SK-N-SH (cell line): ENCODE measurements at regions not wholly inside any gene's neighbourhood (a gene's known extent, or its start where the extent isn't known, plus 50 kb on each side); places are given as distances from the start of the nearest gene placed in this dataset.

Experiments
- CTCF ChIA-PET: fragments of 300-600, 350-600 bp; formaldehyde crosslinking; extraction: SDS; loops from one replicate; lab custom pipeline; 2021; lab: Yijun Ruan, JAX
- POLR2A ChIA-PET: fragments of 350-600 bp; sonication (Branson Sonifier 250); formaldehyde crosslinking; extraction: SDS; loops from one replicate; lab custom pipeline; 2020; ENCODE audit warnings: antibody characterized with exemption, inconsistent platforms; lab: Yijun Ruan, JAX
- DNase-seq: peaks from one replicate; pipeline ENCODE4 v3.0.0; 2012
- H2AFZ ChIP-seq: fragments of 200-600 bp; sonication (generic); 2 replicates; pipeline ENCODE4 v1.8.1; 2016; ENCODE audit warnings: antibody characterized with exemption, mild to moderate bottlenecking, low read depth
- H3F3A ChIP-seq: fragments of 200-600 bp; sonication (generic); replicated peaks from 2 replicates; pipeline ENCODE3; 2016; ENCODE audit warnings: antibody characterized with exemption, mild to moderate bottlenecking; ENCODE audit not compliant: insufficient read depth
- H3K27ac ChIP-seq, 2 experiments: fragments of 200-500 bp in 1 of 2; fragments of 200-600 bp in 1 of 2; sonication (Bioruptor generic) in 1 of 2; sonication (generic), shearing (Covaris generic) in 1 of 2; 2 replicates each; pipeline versions ENCODE4 v1.5.1 to v1.6.1; 2014 to 2016; ENCODE audit warnings: low read depth in 2 of 2, inconsistent platforms in 1 of 2, low read length in 1 of 2, mild to moderate bottlenecking in 1 of 2, mixed read lengths in 1 of 2
- H3K27me3 ChIP-seq: fragments of 200-600 bp; sonication (generic), shearing (Covaris generic); 2 replicates; pipeline ENCODE4 v1.6.1; 2016; ENCODE audit warnings: mixed run types; ENCODE audit not compliant: insufficient read depth
- H3K36me3 ChIP-seq, 2 experiments: fragments of 200-500 bp in 1 of 2; fragments of 200-600 bp in 1 of 2; sonication (Bioruptor generic) in 1 of 2; sonication (generic) in 1 of 2; replicated peaks in 1 of 2; 2 replicates each; pipeline versions ENCODE3 to v1.5.1; 2014 to 2016; ENCODE audit warnings: low read length in 1 of 2, mild to moderate bottlenecking in 1 of 2; ENCODE audit not compliant: insufficient read depth in 2 of 2, control insufficient read depth in 1 of 2
- H3K4me1 ChIP-seq, 2 experiments: fragments of 200-500 bp in 1 of 2; fragments of 200-600 bp in 1 of 2; sonication (Bioruptor generic) in 1 of 2; sonication (generic), shearing (Covaris generic) in 1 of 2; 2 replicates each; pipeline versions ENCODE4 v1.5.1 to v1.6.1; 2014 to 2016; ENCODE audit warnings: low read depth in 1 of 2, low read length in 1 of 2, mixed run types in 1 of 2; ENCODE audit not compliant: insufficient read depth in 2 of 2, control insufficient read depth in 1 of 2
- H3K4me2 ChIP-seq: fragments of 200-600 bp; sonication (generic), shearing (Covaris generic); 2 replicates; pipeline ENCODE4 v1.6.1; 2017; ENCODE audit warnings: mixed run types
- H3K4me3 ChIP-seq, 2 experiments: fragments of 200-500 bp in 1 of 2; fragments of 200-600 bp in 1 of 2; sonication (Bioruptor generic) in 1 of 2; sonication (generic), shearing (Covaris generic) in 1 of 2; 2 replicates each; pipeline versions ENCODE4 v1.5.1 to v1.8.1; 2014 to 2016; ENCODE audit warnings: low read depth in 2 of 2, inconsistent platforms in 1 of 2, low read length in 1 of 2, mild to moderate bottlenecking in 1 of 2, mixed read lengths in 1 of 2, moderate library complexity in 1 of 2
- H3K79me2 ChIP-seq: fragments of 200-600 bp; sonication (generic); 2 replicates; pipeline ENCODE4 v1.8.1; 2017; ENCODE audit warnings: mild to moderate bottlenecking; ENCODE audit not compliant: insufficient read depth
- H3K9ac ChIP-seq: fragments of 200-600 bp; sonication (generic); 2 replicates; pipeline ENCODE4 v1.6.1; 2017; ENCODE audit warnings: mixed run types
- H3K9me2 ChIP-seq: fragments of 200-600 bp; sonication (generic); 2 replicates; pipeline ENCODE4 v1.6.1; 2017; ENCODE audit warnings: mixed run types
- H3K9me3 ChIP-seq: fragments of 200-600 bp; sonication (generic); 2 replicates; pipeline ENCODE4 v1.6.1; 2017; ENCODE audit warnings: mixed run types, mild to moderate bottlenecking, moderate library complexity
- H4K20me1 ChIP-seq: fragments of 200-600 bp; sonication (generic); 2 replicates; pipeline ENCODE4 v1.6.1; 2017; ENCODE audit warnings: mild to moderate bottlenecking, mixed run types; ENCODE audit not compliant: insufficient read depth
- CHD2 ChIP-seq: fragments of 150-350 bp; IDR thresholded peaks from 2 replicates; pipeline ENCODE4 v1.6.1; 2018; ENCODE audit warnings: low read length; ENCODE audit not compliant: partially characterized antibody
- RAD21 ChIP-seq: IDR thresholded peaks from 2 replicates; pipeline ENCODE4 v1.6.1; 2012; ENCODE audit warnings: mild to moderate bottlenecking, low read length
- SIN3A ChIP-seq: IDR thresholded peaks from 2 replicates; pipeline ENCODE4 v1.6.1; 2012; ENCODE audit warnings: low read depth, mild to moderate bottlenecking, low read length, moderate library complexity, borderline replicate concordance
- TEAD4 ChIP-seq: IDR thresholded peaks from 2 replicates; pipeline ENCODE4 v1.4.0; 2012; ENCODE audit warnings: mild to moderate bottlenecking, borderline replicate concordance; ENCODE audit not compliant: insufficient read depth
- YY1 ChIP-seq: IDR thresholded peaks from 2 replicates; pipeline ENCODE4 v1.4.0; 2012; ENCODE audit warnings: low read depth, mild to moderate bottlenecking
- WGBS: methylation state at CpG from one replicate; pipeline ENCODE4 v1.1.6; 2017; ENCODE audit warnings: low lambda C conversion rate; 5-methylcytosine and 5-hydroxymethylcytosine counted together
- TF ChIP-seq, protein P1 (sequence below): IDR thresholded peaks from 2 replicates; pipeline ENCODE4 v1.4.0; 2012; ENCODE audit warnings: low read depth, borderline replicate concordance
- TF ChIP-seq, protein P2 (sequence below): fragments of 150-350 bp; IDR thresholded peaks from 2 replicates; pipeline ENCODE4 v1.6.1; 2016; ENCODE audit warnings: mild to moderate bottlenecking, low read depth, low read length

DNA sequence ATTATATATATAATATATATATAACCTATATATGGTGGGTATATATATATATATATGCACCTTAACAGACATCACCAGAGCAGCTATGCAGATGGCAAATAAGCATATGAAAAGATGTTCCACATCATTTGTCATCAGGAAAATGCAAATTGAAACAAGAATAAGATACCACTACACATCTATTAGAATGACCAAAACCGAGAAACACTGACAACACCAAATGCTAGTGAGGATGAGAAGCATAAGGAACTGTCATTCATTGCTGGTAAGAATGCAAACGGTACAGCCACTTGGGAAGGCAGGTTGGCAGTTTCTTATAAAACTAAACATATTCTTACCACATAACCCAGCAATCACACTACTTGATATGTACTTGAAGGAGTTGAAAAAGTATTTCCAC, 219.8 kb upstream of the PRMT6 start:
- POLR2A ChIA-PET, result no interaction called here

DNA sequence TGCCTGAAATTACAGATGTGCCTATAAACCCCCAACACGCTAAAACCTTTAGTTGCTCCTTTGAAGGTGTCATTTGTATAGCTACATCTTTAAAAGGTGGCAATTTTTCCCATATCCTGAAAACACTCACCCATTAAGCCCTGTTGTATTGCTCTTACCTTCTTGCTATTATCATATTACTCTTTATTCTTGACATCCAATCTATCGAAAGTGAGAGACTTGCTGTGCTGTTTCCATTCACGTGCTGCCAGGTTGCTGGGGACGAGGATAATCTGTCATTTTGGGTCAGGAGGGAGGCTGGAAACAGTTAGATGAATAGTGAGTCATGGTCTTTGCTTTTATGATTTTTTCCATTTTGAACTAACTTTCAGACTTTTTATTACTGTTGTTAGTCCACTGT, 213.0 kb upstream of the PRMT6 start:
- Histone ChIP-seq H3K9ac (no peak overlapping the region), H3K36me3 (no peaks in the 10 kb centered on the region), H3K4me3 (no peak overlapping the region), H3K27me3 (no peaks in the 10 kb centered on the region), H3K4me1 (no peaks in the 10 kb centered on the region)
- WGBS, result 18% methylated on average over 4 of the region's 4 CpGs
- DNase-seq, result no peak
- CTCF ChIA-PET, result no interaction called here
- TF ChIP-seq CHD2 (no peak), RAD21 (no peak), TEAD4 (no peak), SIN3A (no peak)
- TF ChIP-seq, protein P1, sequence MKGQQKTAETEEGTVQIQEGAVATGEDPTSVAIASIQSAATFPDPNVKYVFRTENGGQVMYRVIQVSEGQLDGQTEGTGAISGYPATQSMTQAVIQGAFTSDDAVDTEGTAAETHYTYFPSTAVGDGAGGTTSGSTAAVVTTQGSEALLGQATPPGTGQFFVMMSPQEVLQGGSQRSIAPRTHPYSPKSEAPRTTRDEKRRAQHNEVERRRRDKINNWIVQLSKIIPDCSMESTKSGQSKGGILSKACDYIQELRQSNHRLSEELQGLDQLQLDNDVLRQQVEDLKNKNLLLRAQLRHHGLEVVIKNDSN, result no peak
- TF ChIP-seq, all 33 proteins: peak for 0
- Histone ChIP-seq H3K27ac (no peak overlapping the region), H3K9me2 (no peaks in the 10 kb centered on the region), H3F3A (no peaks in the 10 kb centered on the region), H3K4me2 (no peak overlapping the region), H2AFZ (no peak overlapping the region), H3K9me3 (no peaks in the 10 kb centered on the region), H3K79me2 (no peaks in the 10 kb centered on the region), H4K20me1 (no peaks in the 10 kb centered on the region)
- POLR2A ChIA-PET, result no interaction called here

More for the DNA sequence above, 219.8 kb upstream of the PRMT6 start:
- Histone ChIP-seq H3K4me3 (no peak overlapping the region), H3K9me3 (no peaks in the 10 kb centered on the region), H3K4me1 (no peaks in the 10 kb centered on the region), H4K20me1 (no peaks in the 10 kb centered on the region), H3K9ac (no peak overlapping the region), H3K27me3 (no peaks in the 10 kb centered on the region), H3K9me2 (no peaks in the 10 kb centered on the region), H2AFZ (no peak overlapping the region), H3F3A (no peaks in the 10 kb centered on the region), H3K79me2 (no peaks in the 10 kb centered on the region), H3K27ac (no peak overlapping the region), H3K36me3 (no peaks in the 10 kb centered on the region), H3K4me2 (no peak overlapping the region)
- DNase-seq, result no peak
- WGBS, result 10% methylated on average over 2 of the region's 2 CpGs
- CTCF ChIA-PET, result no interaction called here
- no peak for TF ChIP-seq YY1
- TF ChIP-seq, protein P2, sequence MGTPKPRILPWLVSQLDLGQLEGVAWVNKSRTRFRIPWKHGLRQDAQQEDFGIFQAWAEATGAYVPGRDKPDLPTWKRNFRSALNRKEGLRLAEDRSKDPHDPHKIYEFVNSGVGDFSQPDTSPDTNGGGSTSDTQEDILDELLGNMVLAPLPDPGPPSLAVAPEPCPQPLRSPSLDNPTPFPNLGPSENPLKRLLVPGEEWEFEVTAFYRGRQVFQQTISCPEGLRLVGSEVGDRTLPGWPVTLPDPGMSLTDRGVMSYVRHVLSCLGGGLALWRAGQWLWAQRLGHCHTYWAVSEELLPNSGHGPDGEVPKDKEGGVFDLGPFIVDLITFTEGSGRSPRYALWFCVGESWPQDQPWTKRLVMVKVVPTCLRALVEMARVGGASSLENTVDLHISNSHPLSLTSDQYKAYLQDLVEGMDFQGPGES, result no peak

DNA sequence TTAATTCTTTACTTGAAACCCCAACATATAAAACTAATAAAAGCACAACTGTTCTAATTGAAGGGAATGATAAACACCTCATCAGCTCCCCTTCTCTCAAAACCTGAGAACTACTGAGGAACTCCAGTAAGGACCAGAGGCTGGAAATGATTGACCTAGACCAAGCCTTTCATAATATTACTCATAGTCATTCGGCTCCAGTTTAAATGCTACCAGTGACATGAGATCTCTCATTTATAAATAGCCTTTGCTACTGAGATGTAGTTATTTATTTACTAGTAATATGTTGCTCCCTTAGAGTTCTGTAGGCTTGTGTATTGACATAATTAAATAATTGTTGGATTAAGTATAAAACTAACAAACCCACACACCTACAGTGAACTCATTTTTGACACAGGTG, 209.8 kb upstream of the PRMT6 start:
- POLR2A ChIA-PET, result no interaction called here

More for the DNA sequence above, 209.8 kb upstream of the PRMT6 start:
- WGBS, result 33% methylated on average over 1 of the region's 1 CpG
- Histone ChIP-seq H3K4me2 (no peak overlapping the region), H3K9me2 (no peaks in the 10 kb centered on the region), H3K4me3 (no peak overlapping the region), H3K9me3 (no peaks in the 10 kb centered on the region), H3K79me2 (no peaks in the 10 kb centered on the region), H3K27me3 (no peaks in the 10 kb centered on the region), H3K9ac (no peak overlapping the region), H2AFZ (no peak overlapping the region), H3K36me3 (no peaks in the 10 kb centered on the region), H3K27ac (no peak overlapping the region), H3F3A (no peaks in the 10 kb centered on the region), H3K4me1 (no peaks in the 10 kb centered on the region), H4K20me1 (no peaks in the 10 kb centered on the region)
- TF ChIP-seq TEAD4, result no peak
- no peak for DNase-seq
- CTCF ChIA-PET, result no interaction called here
